ENCODE measurements at regions not wholly inside any gene's neighbourhood (a gene's known extent, or its start where the extent isn't known, plus 50 kb on each side); places are given as distances from the start of the nearest gene placed in this dataset.
"Not testable (repeated sequence)": the region's sequence is repeated elsewhere in the genome, so short reads cannot be mapped to it uniquely, and the experiment has no call there.

DNA sequence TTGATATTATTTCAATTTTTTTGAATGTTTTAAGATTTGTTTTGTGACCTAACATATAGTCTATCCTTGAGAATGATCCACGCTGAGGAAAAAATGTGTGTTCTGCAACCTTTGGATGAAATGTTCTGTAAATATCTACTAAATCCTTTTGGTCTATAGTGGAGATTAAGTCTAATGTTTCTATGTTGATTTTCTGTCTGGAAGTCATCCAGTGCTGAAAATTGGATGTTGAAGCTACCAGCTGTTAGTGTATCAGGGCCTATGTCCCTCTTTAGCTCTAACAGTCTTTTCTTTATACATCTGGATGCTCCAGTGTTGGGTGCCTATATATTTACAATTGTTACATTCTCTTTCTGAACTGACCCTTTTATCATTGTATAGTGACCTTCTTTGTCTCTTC lies 422.3 kb downstream of the TMEM232 start:
- DNase-seq (ENCODE audit: low read depth in 2 of 2), result no peak

- DNase-seq (ENCODE audit: low read depth in 2 of 2), result no peak
Measured at GRCh38 chr5:110306650-110307049, 419.8 kb downstream of the TMEM232 start.

GRCh38 chr5:110309222-110309621 lies 417.2 kb downstream of the TMEM232 start:
- no peak for DNase-seq (ENCODE audit: low read depth in 2 of 2)

- DNase-seq (ENCODE audit: low read depth in 2 of 2), result not testable (repeated sequence)
Measured at GRCh38 chr5:110316566-110316965, 409.9 kb downstream of the TMEM232 start.

DNA sequence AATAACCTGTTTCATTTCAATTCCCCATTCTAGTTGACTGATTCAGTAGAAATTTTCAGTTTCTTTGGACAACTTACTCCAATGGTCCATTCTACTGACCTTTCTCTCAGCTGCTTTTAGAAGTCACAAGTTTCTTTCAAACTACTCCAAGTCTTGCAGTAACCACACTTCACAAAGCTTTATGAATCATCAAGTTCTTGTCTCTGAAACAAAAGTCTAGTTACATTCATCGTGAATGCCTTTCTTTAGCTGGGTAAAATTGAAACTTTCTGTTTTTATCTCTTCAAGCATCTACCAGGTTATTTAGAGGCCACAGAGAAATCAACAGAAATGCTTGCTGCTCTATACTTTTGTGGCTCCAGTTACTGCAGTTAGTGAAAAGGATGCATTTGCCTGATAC lies 405.4 kb downstream of the TMEM232 start:
- DNase-seq (ENCODE audit: low read depth in 2 of 2), result no peak

DNA sequence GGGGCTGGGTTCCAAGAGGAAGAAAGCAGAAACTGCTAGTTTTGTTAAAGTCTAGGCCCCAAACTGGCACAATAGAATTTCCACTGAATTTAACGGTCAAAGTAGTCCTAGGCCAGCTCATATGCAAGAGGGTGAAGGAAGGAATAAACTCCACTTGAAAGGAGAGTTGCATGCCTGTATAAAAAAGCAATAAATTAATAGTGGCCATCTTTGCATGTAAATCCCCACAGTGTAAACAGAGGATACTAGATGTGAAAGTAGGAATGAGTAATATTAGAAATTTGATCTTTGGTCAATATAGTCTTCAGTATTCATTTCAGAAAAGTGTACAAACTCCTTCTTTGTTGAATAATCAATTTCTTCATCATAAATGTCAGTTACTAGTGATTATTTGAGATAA lies 403.1 kb downstream of the TMEM232 start:
- no peak for DNase-seq (ENCODE audit: low read depth in 2 of 2)

DNA sequence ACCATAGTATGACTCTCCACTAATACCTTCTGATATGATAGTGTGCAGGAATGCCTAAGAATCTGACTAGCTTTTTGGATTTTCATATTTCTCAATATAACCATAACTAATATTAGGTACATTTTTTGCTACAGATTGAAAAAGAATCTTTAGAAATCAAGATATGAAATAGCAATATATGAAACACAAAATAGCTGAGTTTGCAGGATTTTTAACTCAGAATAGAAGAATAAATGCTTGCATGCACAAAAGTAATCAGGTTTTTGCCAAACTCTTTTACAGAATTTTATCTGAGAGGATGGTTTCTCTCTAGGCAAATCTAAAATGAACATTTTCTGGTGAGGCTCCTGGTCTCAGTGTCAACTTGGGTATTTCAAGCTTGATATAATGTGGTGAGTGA lies 402.6 kb downstream of the TMEM232 start:
- DNase-seq (ENCODE audit: low read depth in 2 of 2), result no peak

GRCh38 chr5:110324876-110325275 lies 401.6 kb downstream of the TMEM232 start:
- no peak for DNase-seq (ENCODE audit: low read depth in 2 of 2)

DNA sequence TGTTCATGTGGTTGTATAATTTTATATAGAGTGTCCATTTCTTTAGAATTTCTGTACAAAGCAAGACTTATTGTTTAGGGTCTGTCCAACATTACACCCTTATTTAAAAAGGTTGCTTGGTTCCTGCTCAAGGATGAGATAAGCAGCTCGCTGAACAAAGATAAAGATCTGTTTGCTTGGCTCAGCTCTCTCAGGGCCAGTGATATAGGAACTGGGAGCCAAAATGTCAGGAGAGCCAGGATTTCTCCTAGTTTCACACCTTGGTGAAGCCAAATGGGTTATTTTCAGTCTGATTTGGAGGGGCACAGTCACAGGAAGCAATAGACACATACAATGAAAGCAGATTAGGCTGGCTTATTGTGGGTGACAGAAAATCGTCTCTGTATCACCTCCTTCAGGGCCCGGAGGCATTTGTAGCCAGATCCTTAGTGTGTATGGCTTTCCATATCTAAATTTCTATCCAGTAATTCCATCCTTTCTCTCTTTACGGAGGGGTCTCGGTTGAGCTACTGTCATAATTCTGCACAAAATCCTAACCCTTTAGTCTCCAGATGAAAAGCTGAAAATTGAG lies 396.4 kb downstream of the TMEM232 start:
- no peak for DNase-seq (ENCODE audit: low read depth in 2 of 2)

- DNase-seq (ENCODE audit: low read depth in 2 of 2), result no peak
Measured at GRCh38 chr5:110333384-110333783, 393.1 kb downstream of the TMEM232 start.

DNA sequence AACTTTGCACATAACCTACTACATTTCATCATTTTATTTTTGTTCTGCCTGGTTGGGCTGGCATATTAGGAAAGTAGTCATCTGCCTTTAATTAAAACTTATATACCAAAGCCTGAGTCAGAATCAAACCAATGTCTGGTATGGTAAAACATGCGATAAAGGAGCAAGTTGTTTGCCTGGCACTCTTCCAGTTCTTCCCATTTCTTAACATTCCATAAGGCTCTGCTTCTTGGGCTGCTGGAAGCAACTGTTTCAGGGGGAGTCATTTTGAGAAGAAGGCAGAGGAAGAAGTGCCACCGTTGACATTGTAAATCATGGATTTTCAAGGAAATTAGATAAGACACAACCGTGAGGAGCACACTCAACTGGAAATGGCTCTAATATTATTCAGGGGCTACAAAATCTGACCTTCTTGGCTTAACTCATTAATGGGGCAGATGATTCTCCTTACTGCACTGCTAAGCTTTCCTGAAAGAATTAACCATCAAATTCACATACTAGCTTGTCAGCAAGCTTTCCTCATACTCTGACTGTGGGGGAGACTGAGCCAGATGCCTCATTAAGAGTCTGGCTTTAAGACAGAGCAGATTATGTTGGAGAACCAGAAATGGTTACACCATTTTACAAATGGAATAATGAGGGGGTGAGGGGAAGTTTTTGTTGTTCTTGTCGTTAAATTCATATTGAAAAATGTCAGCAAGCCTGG lies 391.0 kb downstream of the TMEM232 start:
- DNase-seq (ENCODE audit: low read depth in 2 of 2), result no peak

DNA sequence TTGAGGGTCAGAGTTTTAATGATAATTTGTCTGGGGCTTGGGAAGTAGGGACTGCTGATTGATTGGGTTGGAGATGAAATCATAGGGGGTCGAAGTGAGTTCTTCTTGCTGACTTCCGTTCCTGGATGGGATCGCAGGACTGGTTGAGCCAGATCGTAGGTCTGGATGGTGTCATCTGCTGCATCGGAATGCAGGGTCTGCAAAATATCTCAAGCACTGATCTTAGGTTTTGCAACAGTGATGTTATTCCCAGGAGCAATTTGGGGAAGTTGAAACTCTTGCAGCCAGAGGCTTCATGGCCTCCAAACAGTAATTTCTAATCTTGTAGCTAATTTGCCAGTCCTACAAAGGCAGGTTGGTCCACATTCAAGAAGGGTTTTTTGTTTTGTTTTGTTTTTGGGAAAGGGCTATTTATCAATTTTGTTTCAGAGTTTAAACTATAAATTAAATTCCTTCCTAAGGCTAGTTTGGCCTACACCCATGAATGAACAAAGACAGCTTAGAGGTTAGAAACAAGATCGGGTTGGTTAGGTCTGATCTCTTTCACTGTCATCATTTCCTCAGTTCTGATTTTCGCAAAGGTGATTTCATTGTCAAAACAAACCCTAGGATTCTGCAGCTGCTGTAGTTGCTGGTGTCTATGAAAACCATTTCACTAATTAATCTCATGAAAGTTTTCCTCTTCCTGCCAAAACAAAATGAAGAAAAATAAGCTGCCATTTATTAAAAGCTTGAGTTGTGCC lies 388.0 kb downstream of the TMEM232 start:
- DNase-seq (ENCODE audit: low read depth in 2 of 2), result no peak

DNA sequence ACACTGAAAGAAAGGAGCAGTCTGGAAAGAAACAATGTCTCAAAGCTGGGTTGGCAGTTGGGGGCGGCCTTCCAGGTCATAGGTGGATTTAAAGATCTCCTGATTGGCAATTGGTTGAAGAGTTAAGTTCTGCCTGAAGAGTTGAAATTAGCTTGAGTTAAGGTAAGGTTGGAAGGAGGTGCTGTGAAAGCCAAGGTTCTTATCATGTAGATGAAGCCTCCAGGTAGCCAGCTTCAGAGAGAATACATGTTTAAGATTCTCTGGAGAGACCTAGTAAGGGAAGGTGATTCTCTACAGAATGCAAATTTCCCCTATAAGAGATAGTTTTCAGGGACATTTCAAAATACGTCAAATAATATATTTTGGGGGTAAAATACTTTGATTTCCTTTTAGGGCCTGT lies 387.1 kb downstream of the TMEM232 start:
- no peak for DNase-seq (ENCODE audit: low read depth in 2 of 2)

DNA sequence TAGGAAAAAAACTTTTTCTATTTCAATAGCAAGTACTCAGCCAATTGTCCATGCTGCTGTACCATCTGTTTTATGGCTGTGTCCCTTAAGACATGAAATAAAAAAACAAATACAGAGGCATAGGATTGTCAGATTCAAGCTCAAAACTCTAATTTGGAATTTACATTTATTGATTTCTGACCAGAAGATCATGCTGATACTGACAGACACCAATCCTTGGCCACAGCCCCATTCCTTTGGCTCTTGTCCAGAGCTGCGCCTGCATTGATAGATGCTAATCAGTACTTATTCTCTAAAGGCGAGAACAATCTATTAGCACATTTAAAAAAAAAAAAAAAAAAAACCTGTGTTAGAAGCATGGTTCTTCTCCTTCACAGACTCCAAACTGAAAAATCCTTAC lies 384.6 kb downstream of the TMEM232 start:
- no peak for DNase-seq (ENCODE audit: low read depth in 2 of 2)

DNA sequence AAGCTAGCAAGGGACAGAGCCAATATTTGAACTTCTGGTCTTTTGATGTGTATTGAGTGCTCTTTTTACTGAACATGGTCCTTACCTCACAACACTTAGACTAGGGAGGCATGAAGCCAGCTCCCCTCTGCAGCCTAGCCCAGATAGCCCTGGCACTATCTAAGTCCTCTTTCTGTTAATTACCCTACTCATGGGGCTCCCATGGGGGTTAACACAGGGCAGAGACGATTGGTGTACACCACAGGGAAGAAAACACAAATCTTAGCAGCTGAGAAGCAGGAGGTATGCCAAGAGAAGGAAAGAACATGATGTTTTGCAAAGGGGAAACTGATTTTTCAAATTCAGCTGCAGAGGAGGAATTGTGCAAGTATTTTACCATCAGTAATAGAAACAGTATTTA lies 383.8 kb downstream of the TMEM232 start:
- no peak for DNase-seq (ENCODE audit: low read depth in 2 of 2)

GRCh38 chr5:110343616-110344015 lies 382.9 kb downstream of the TMEM232 start:
- no peak for DNase-seq (ENCODE audit: low read depth in 2 of 2)

DNA sequence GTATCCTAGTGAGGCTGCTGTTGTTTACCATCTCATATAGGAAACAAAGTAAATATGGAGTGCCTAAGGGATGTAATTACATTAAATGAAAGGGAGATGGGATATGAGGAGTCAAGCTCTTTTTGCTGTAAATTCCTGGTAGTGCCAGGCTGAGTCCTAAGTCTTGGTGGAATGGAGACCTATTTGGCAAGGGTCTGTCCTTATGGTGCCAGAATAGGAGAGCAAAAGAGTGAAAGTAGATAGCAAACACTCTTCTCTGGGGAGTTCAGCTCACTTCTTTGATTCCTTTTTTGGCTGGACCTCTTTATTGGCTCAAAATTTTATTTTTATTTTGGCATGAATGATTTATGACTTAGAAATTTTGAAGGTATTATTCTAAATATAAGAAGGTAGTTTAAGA lies 380.8 kb downstream of the TMEM232 start:
- no peak for DNase-seq (ENCODE audit: low read depth in 2 of 2)

- DNase-seq (ENCODE audit: low read depth in 2 of 2), result no peak
Measured at GRCh38 chr5:110346893-110347358, 379.5 kb downstream of the TMEM232 start.

DNA sequence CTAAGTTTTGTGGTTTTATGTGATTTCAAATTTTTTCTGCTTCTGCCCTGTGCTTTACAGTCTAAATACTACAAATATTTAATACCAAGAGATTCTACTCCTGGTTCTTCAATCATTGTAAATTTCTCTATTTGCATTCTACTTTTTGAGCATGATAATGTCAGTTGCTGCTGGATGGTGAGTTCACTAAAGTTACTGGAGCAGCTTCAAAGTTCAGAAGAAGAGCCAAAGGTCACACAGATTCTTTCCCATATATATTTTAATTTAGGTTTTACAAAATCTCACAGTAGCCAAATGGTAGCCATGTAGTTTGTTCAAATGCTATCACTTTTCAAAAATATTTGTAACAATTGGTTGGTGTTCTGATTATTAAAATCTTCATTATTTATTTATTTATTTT lies 378.7 kb downstream of the TMEM232 start:
- no peak for DNase-seq (ENCODE audit: low read depth in 2 of 2)

DNA sequence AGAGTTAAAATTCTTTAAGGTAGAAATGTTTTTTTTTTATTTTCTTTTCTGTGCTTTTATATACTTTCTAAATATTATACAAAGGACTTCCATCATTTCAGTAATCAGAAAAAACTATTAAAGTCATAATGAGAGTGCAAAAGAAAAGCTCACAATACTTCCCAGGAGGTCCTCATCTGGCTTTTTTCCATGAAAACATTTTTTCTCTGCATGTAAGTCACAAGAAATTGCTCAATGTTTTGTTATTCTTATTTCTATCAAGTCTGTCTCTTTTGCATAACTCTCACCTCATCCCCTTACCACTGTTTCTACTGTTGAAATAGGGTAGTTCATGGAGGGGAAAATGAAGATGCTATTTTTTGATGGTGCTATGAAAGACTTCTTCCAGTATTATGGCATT lies 375.0 kb downstream of the TMEM232 start:
- no peak for DNase-seq (ENCODE audit: low read depth in 2 of 2)

GRCh38 chr5:110354311-110354710 lies 372.2 kb downstream of the TMEM232 start:
- no peak for DNase-seq (ENCODE audit: low read depth in 2 of 2)

DNA sequence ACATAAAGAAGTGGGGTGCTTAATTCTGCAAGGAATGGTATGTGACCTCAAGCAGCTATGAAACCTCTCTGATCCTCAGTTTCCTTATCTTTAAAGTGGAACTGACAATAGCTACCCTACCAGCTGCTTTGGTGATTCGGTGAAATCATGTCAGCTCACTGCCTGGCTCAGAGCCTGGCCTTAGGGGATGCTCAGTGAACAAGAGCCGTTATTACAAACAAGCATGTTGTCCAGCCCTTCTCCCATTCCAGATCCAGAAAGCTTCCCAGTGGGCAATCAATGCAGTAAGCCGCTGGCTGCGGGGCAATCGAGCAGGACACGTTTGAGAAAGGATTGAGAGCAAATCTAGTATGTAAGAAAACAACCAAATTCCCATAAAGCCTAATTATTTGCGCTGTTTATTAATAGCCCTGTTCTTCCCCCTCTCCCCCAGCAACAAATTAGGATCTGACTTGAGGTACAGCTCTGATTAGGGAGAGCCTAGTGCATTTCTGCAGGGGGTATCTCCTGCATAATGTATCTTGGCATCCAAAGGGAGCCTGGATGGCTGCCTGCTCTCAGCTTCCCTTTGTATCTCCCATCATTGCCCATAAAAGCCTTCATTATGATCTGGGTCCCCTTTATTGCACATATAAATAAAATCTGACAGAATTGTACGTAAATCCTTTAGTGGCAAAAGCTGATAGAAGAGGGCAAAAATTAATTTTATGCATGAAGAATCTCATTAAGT lies 371.4 kb downstream of the TMEM232 start:
- no peak for DNase-seq (ENCODE audit: low read depth in 2 of 2)
